OCI-LY1 (cell line): ENCODE measurements at regions not wholly inside any gene's neighbourhood (a gene's known extent, or its start where the extent isn't known, plus 50 kb on each side); places are given as distances from the start of the nearest gene placed in this dataset.

Experiments
- H2AFZ ChIP-seq: fragments of 200-600 bp; sonication (generic), shearing (Covaris generic); 2 replicates; pipeline ENCODE4 v1.6.0; 2014; ENCODE audit warnings: antibody characterized with exemption, mild to moderate bottlenecking, low read length
- H3F3A ChIP-seq: fragments of 200-600 bp; sonication (generic), shearing (Covaris generic); 2 replicates; pipeline ENCODE4 v1.6.0; 2014; ENCODE audit warnings: mild to moderate bottlenecking, antibody characterized with exemption, low read length, moderate library complexity; ENCODE audit not compliant: insufficient read depth
- H3K27ac ChIP-seq: fragments of 200-600 bp; sonication (generic); 2 replicates; pipeline ENCODE4 v1.5.1; 2014; ENCODE audit warnings: low read length, mixed run types, mild to moderate bottlenecking, low read depth; ENCODE audit not compliant: poor library complexity, severe bottlenecking
- H3K27me3 ChIP-seq: fragments of 200-600 bp; sonication (generic); 2 replicates; pipeline ENCODE4 v1.6.0; 2014; ENCODE audit warnings: antibody characterized with exemption, mild to moderate bottlenecking, low read length, moderate library complexity; ENCODE audit not compliant: insufficient read depth
- H3K36me3 ChIP-seq: fragments of 200-600 bp; sonication (generic); 2 replicates; pipeline ENCODE4 v1.6.1; 2014; ENCODE audit warnings: mild to moderate bottlenecking, antibody characterized with exemption, low read length, moderate library complexity, mixed read lengths; ENCODE audit not compliant: insufficient read depth
- H3K4me1 ChIP-seq: fragments of 200-600 bp; sonication (generic); 2 replicates; pipeline ENCODE4 v1.5.1; 2014; ENCODE audit warnings: mild to moderate bottlenecking, low read length, moderate library complexity; ENCODE audit not compliant: insufficient read depth, severe bottlenecking
- H3K4me2 ChIP-seq: fragments of 200-600 bp; sonication (generic), shearing (Covaris generic); 2 replicates; pipeline ENCODE4 v1.6.1; 2014; ENCODE audit warnings: low read length
- H3K4me3 ChIP-seq: fragments of 200-600 bp; sonication (generic); 2 replicates; pipeline ENCODE4 v1.5.1; 2014; ENCODE audit warnings: low read length, low read depth, mild to moderate bottlenecking, mixed read lengths; ENCODE audit not compliant: poor library complexity, severe bottlenecking
- H3K79me2 ChIP-seq: fragments of 200-600 bp; shearing (Covaris generic); 2 replicates; pipeline ENCODE4 v1.6.1; 2016; ENCODE audit warnings: mixed run types, low read length, mixed read lengths; ENCODE audit not compliant: insufficient read depth
- H3K9ac ChIP-seq: fragments of 200-600 bp; sonication (generic), shearing (Covaris generic); 2 replicates; pipeline ENCODE4 v1.6.1; 2014; ENCODE audit warnings: mild to moderate bottlenecking, low read length, mixed read lengths
- H3K9me2 ChIP-seq: fragments of 200-600 bp; sonication (generic), shearing (Covaris generic); 2 replicates; pipeline ENCODE4 v1.6.1; 2014; ENCODE audit warnings: low read depth, mild to moderate bottlenecking, low read length, mixed read lengths
- H3K9me3 ChIP-seq: fragments of 200-600 bp; shearing (Covaris generic); 2 replicates; pipeline ENCODE4 v1.6.1; 2014; ENCODE audit warnings: low read length, mixed read lengths
- H4K20me1 ChIP-seq: fragments of 200-600 bp; sonication (generic), shearing (Covaris generic); 2 replicates; pipeline ENCODE4 v1.6.0; 2016; ENCODE audit warnings: mild to moderate bottlenecking, low read length; ENCODE audit not compliant: insufficient read depth
- CTCF ChIP-seq: fragments of 200-600 bp; sonication (generic), shearing (Covaris generic); IDR thresholded peaks from 2 replicates; pipeline ENCODE4 v1.5.1; 2017; ENCODE audit warnings: mild to moderate bottlenecking, antibody characterized with exemption, low read length, moderate library complexity, mixed read lengths
- EZH2 ChIP-seq: fragments of 200-600 bp; sonication (generic), shearing (Covaris generic); IDR thresholded peaks from 2 replicates; pipeline ENCODE4 v1.8.0; 2017; ENCODE audit warnings: borderline replicate concordance, mixed run types, mild to moderate bottlenecking, antibody characterized with exemption, low read length, moderate library complexity, mixed read lengths

DNA sequence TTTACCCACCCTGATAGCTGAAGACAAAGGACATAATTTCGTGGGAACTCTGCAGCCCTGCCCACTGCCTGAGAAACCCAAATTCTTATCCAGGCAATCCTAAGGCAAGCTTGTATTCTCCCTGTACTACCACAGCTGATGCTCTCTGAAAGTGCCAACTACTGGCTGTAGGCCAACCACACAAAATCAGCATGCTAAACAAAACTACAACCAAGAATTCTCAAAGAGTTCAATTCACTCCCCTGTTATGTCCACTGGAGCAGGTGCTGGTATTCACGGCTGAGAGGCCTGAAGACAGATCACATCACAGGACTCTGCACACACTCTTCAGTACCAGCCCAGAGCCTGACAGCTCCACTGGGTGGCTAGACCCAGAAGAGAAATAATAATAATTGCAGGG lies 375.9 kb upstream of the NDST4 start:
- Histone ChIP-seq H3K4me2 (no peak overlapping the region), H3K27me3 (no peaks in the 10 kb centered on the region), H4K20me1 (no peaks in the 10 kb centered on the region), H3K27ac (no peak overlapping the region), H3K79me2 (no peaks in the 10 kb centered on the region), H3K9me3 (no peaks in the 10 kb centered on the region), H2AFZ (no peak overlapping the region), H3K9me2 (no peaks in the 10 kb centered on the region), H3K4me1 (no peaks in the 10 kb centered on the region), H3K4me3 (no peak overlapping the region), H3K9ac (no peak overlapping the region), H3F3A (no peaks in the 10 kb centered on the region), H3K36me3 (no peaks in the 10 kb centered on the region)
- no peak for TF ChIP-seq EZH2
- TF ChIP-seq CTCF, result no peak

DNA sequence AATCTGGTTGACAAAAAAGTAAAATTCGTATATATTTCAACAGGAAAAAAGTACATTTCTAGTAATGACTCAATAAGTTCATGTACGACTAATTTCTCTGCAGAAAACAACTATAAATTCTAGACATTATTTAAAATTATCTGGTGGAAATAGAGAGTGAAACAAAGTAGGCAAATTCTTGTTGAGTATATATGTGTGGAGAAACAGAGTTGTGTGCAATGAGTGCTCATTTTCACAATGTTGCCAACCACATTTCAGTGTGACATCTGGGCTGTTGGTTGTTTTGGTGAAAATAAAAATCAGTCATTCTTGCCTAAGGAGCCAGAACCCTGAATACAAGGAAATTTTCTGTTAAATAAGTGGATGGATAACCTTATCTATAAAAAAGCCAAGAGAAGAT lies 372.0 kb upstream of the NDST4 start:
- H3K27me3 ChIP-seq, result no peaks in the 10 kb centered on the region
- no peak overlapping the region for H3K27ac ChIP-seq
- H3K9ac ChIP-seq, result no peak overlapping the region
- H3K9me3 ChIP-seq, result no peaks in the 10 kb centered on the region
- H3K4me2 ChIP-seq, result no peak overlapping the region
- H3K79me2 ChIP-seq, result no peaks in the 10 kb centered on the region
- H2AFZ ChIP-seq, result no peak overlapping the region
- no peaks in the 10 kb centered on the region for H3K9me2 ChIP-seq
- TF ChIP-seq CTCF (no peak), EZH2 (no peak)
- no peaks in the 10 kb centered on the region for H3K4me1 ChIP-seq
- no peaks in the 10 kb centered on the region for H4K20me1 ChIP-seq
- no peaks in the 10 kb centered on the region for H3K36me3 ChIP-seq
- H3K4me3 ChIP-seq, result no peak overlapping the region
- no peaks in the 10 kb centered on the region for H3F3A ChIP-seq

- Histone ChIP-seq H3K27me3 (no peaks in the 10 kb centered on the region), H3K36me3 (no peaks in the 10 kb centered on the region), H3K9me2 (no peaks in the 10 kb centered on the region), H4K20me1 (no peaks in the 10 kb centered on the region), H3K4me3 (no peak overlapping the region), H3K27ac (no peak overlapping the region), H2AFZ (no peak overlapping the region), H3K4me2 (no peak overlapping the region), H3K9me3 (no peaks in the 10 kb centered on the region), H3K4me1 (no peaks in the 10 kb centered on the region), H3K79me2 (no peaks in the 10 kb centered on the region), H3F3A (no peaks in the 10 kb centered on the region), H3K9ac (no peak overlapping the region)
- TF ChIP-seq CTCF (no peak), EZH2 (no peak)
These were observed 371.1 kb upstream of the NDST4 start for GRCh38 chr4:115484479-115484878.
